A673 (cell line): ENCODE measurements at regions not wholly inside any gene's neighbourhood (a gene's known extent, or its start where the extent isn't known, plus 50 kb on each side); places are given as distances from the start of the nearest gene placed in this dataset.

Experiments
- BruUV-seq: library from RNA; stranded (reverse); fragments of 400-500 nt; replicated peaks from 2 replicates; lab custom pipeline; 2021; lab: Mats Ljungman, UMichigan
- CTCF ChIA-PET: fragments of 300-600 bp; sonication (Branson Sonifier 250); formaldehyde crosslinking; loops from one replicate; lab custom pipeline; 2022; ENCODE audit warnings: antibody characterized with exemption; lab: Charles Lee
- POLR2A ChIA-PET: fragments of 300-600 bp; sonication (Branson Sonifier 250); formaldehyde crosslinking; loops from one replicate; lab custom pipeline; 2022; ENCODE audit warnings: antibody characterized with exemption; ENCODE audit not compliant: low non-redundant PET; lab: Charles Lee
- DNase-seq: peaks from one replicate; pipeline ENCODE4 v3.0.0-alpha.2; 2015; ENCODE audit warnings: low spot score
- H3K27ac ChIP-seq: fragments of 200-600 bp; sonication (generic); 2 replicates; pipeline ENCODE4 v1.5.1; 2016; ENCODE audit warnings: mixed run types, low read depth, mild to moderate bottlenecking, mixed read lengths, antibody characterized with exemption, low read length; ENCODE audit not compliant: poor library complexity, severe bottlenecking
- H3K27me3 ChIP-seq: fragments of 200-600 bp; sonication (generic); replicated peaks from 2 replicates; pipeline ENCODE4 v1.6.1; 2017; ENCODE audit warnings: mixed run types, low read depth, mild to moderate bottlenecking, mixed read lengths, antibody characterized with exemption, low read length; ENCODE audit not compliant: insufficient read depth, poor library complexity
- H3K36me3 ChIP-seq: fragments of 200-600 bp; sonication (generic); 2 replicates; pipeline ENCODE4 v1.6.1; 2016; ENCODE audit warnings: mixed run types, mild to moderate bottlenecking, mixed read lengths, antibody characterized with exemption, low read length; ENCODE audit not compliant: insufficient read depth, poor library complexity, severe bottlenecking
- H3K4me1 ChIP-seq: fragments of 200-600 bp; sonication (generic); 2 replicates; pipeline ENCODE4 v1.6.1; 2017; ENCODE audit warnings: mixed run types, mild to moderate bottlenecking, mixed read lengths, antibody characterized with exemption, low read length; ENCODE audit not compliant: insufficient read depth, poor library complexity, severe bottlenecking
- H3K4me3 ChIP-seq: fragments of 200-600 bp; sonication (generic); 2 replicates; pipeline ENCODE4 v1.5.1; 2016; ENCODE audit warnings: low read depth, mixed run types, mild to moderate bottlenecking, mixed read lengths, low read length; ENCODE audit not compliant: poor library complexity, severe bottlenecking
- H3K9me3 ChIP-seq: fragments of 200-600 bp; sonication (generic); 2 replicates; pipeline ENCODE4 v1.6.1; 2016; ENCODE audit warnings: mixed run types, low read depth, mild to moderate bottlenecking, mixed read lengths, antibody characterized with exemption, low read length; ENCODE audit not compliant: poor library complexity, severe bottlenecking
- CTCF ChIP-seq: fragments of 300-800, 200-600 bp; sonication (generic); conservative IDR thresholded peaks from 2 replicates; pipeline ENCODE4 v1.5.1; 2017; ENCODE audit warnings: low read depth, mild to moderate bottlenecking, antibody characterized with exemption, low read length, moderate library complexity, mixed read lengths
- EZH2 ChIP-seq: fragments of 200-600 bp; sonication (generic); IDR thresholded peaks from 2 replicates; pipeline ENCODE4 v1.6.1; 2017; ENCODE audit warnings: borderline replicate concordance, low read depth, mild to moderate bottlenecking, mixed read lengths, antibody characterized with exemption, low read length; ENCODE audit not compliant: poor library complexity, severe bottlenecking
- intact Hi-C: fragments of 100-400 bp; cut with micrococcal nuclease; formaldehyde crosslinking; loops from one replicate; pipeline ENCODE4 v1.10.0; 2022; ENCODE audit not compliant: unreplicated experiment

- BruUV-seq = no TSS peak
- no peak overlapping the region for H3K27ac ChIP-seq
- intact Hi-C loops = no loop called here
- DNase-seq = no peak
- ChIA-PET CTCF (no interaction called here), POLR2A (no interaction called here)
- no peak overlapping the region for H3K4me3 ChIP-seq
- no peaks in the 10 kb centered on the region for H3K4me1 ChIP-seq
- peaks cover 49% of the 10 kb centered on the region for H3K9me3 ChIP-seq
- no peaks in the 10 kb centered on the region for H3K36me3 ChIP-seq
- H3K27me3 ChIP-seq = no peaks in the 10 kb centered on the region
- TF ChIP-seq EZH2 (no peak), CTCF (no peak)
These were observed 297.9 kb downstream of the IRX1 start for GRCh38 chr5:3893527-3893926.

- DNase-seq = no peak
- Histone ChIP-seq H3K4me3 (no peak overlapping the region), H3K27me3 (no peaks in the 10 kb centered on the region), H3K4me1 (no peaks in the 10 kb centered on the region), H3K9me3 (peaks cover 51% of the 10 kb centered on the region), H3K27ac (no peak overlapping the region), H3K36me3 (no peaks in the 10 kb centered on the region)
- no peak for TF ChIP-seq CTCF
- no peak for TF ChIP-seq EZH2
- CTCF ChIA-PET = no interaction called here
- no TSS peak for BruUV-seq
- intact Hi-C loops = no loop called here
- POLR2A ChIA-PET = no interaction called here
These were observed 298.3 kb downstream of the IRX1 start for GRCh38 chr5:3893975-3894374.

GRCh38 chr5:3896098-3896497, 300.5 kb downstream of the IRX1 start:
- TF ChIP-seq CTCF = no peak
- no peak for TF ChIP-seq EZH2
- no peaks in the 10 kb centered on the region for H3K4me1 ChIP-seq
- no peak overlapping the region for H3K4me3 ChIP-seq
- H3K27ac ChIP-seq = no peak overlapping the region
- POLR2A ChIA-PET = no interaction called here
- CTCF ChIA-PET = no interaction called here
- H3K27me3 ChIP-seq = no peaks in the 10 kb centered on the region
- no peak for DNase-seq
- peaks cover 32% of the 10 kb centered on the region for H3K9me3 ChIP-seq
- BruUV-seq = no TSS peak
- intact Hi-C loops = no loop called here
- no peaks in the 10 kb centered on the region for H3K36me3 ChIP-seq
